Panc1 (cell line): ENCODE measurements at regions not wholly inside any gene's neighbourhood (a gene's known extent, or its start where the extent isn't known, plus 50 kb on each side); places are given as distances from the start of the nearest gene placed in this dataset.

Experiments
- ATAC-seq: fragments of 200-7000 bp; cut with Tn5 transposase; 2 replicates; pipeline ENCODE4 v1.9.1; 2020; ENCODE audit warnings: mild to moderate bottlenecking, moderate library complexity
- BruUV-seq: library from RNA; stranded (reverse); fragments of 400-500 nt; replicated peaks from 2 replicates; lab custom pipeline; 2021; lab: Mats Ljungman, UMichigan
- CTCF ChIA-PET: fragments of 300-600 bp; sonication (Branson Sonifier 250); formaldehyde crosslinking; loops from one replicate; lab custom pipeline; 2022; ENCODE audit warnings: antibody characterized with exemption; lab: Charles Lee
- POLR2A ChIA-PET: fragments of 300-600 bp; sonication (Branson Sonifier 250); formaldehyde crosslinking; loops from one replicate; lab custom pipeline; 2022; ENCODE audit warnings: antibody characterized with exemption; lab: Charles Lee
- DNase-seq: peaks from one replicate; pipeline ENCODE4 v3.0.0-alpha.2; 2010; ENCODE audit warnings: low read depth, low spot score
- H3K27ac ChIP-seq: 2 replicates; pipeline ENCODE4 v1.5.1; 2011; ENCODE audit warnings: mild to moderate bottlenecking, low read length, inconsistent platforms
- H3K27me3 ChIP-seq: fragments of 200-500 bp; sonication (Bioruptor generic); 2 replicates; pipeline ENCODE4 v1.6.0; 2014; ENCODE audit warnings: low read length, inconsistent platforms; ENCODE audit not compliant: control insufficient read depth, insufficient read depth
- H3K36me3 ChIP-seq: fragments of 200-500 bp; sonication (Bioruptor generic); 2 replicates; pipeline ENCODE4 v1.5.1; 2014; ENCODE audit warnings: inconsistent platforms, mild to moderate bottlenecking, low read length, moderate library complexity; ENCODE audit not compliant: control insufficient read depth, insufficient read depth
- H3K4me1 ChIP-seq: 2 replicates; pipeline ENCODE4 v1.5.1; 2011; ENCODE audit warnings: inconsistent platforms, mild to moderate bottlenecking, low read length, moderate library complexity; ENCODE audit not compliant: control insufficient read depth, insufficient read depth
- H3K4me3 ChIP-seq, 2 experiments: 2 replicates each; pipeline ENCODE4 v1.5.1; 2011 to 2012; ENCODE audit warnings: low read depth in 2 of 2, low read length in 2 of 2, mild to moderate bottlenecking in 2 of 2, inconsistent platforms in 1 of 2, moderate library complexity in 1 of 2
- H3K9me3 ChIP-seq: fragments of 200-500 bp; sonication (Bioruptor generic); 2 replicates; pipeline ENCODE4 v1.5.1; 2014; ENCODE audit warnings: low read depth, mild to moderate bottlenecking, inconsistent platforms, low read length, moderate library complexity; ENCODE audit not compliant: control insufficient read depth, insufficient read depth
- POLR2AphosphoS5 ChIP-seq: IDR thresholded peaks from 2 replicates; pipeline ENCODE4 v1.6.1; 2012; ENCODE audit warnings: mild to moderate bottlenecking, low read depth, low read length, moderate library complexity
- SIN3A ChIP-seq: IDR thresholded peaks from 2 replicates; pipeline ENCODE4 v1.6.1; 2012; ENCODE audit warnings: low read depth, mild to moderate bottlenecking, low read length, moderate library complexity, borderline replicate concordance; ENCODE audit not compliant: insufficient read depth
- TCF7L2 ChIP-seq: IDR thresholded peaks from 2 replicates; pipeline ENCODE4 v1.6.1; 2011; ENCODE audit warnings: mild to moderate bottlenecking, low read depth, low read length, inconsistent platforms
- in situ Hi-C: cut with HindIII; loops from 2 replicates; pipeline ENCODE4 v1.10.0; 2016; ENCODE audit warnings: low sequenced_read_pairs, low pct_unique_long_range_greater_than_20kb
- intact Hi-C: fragments of 100-400 bp; cut with micrococcal nuclease; formaldehyde crosslinking; loops from one replicate; pipeline ENCODE4 v1.10.0; 2022; ENCODE audit not compliant: unreplicated experiment
- TF ChIP-seq, protein P1 (sequence below), 2 experiments: IDR thresholded peaks; 2 replicates each; pipeline ENCODE4 v1.6.1; 2011 to 2012; ENCODE audit warnings: low read depth in 2 of 2, control low read depth in 1 of 2, low read length in 1 of 2, mild to moderate bottlenecking in 1 of 2, moderate library complexity in 1 of 2; ENCODE audit not compliant: insufficient read depth in 1 of 2
- TF ChIP-seq, protein P2 (sequence below): fragments of 450-650 bp; IDR thresholded peaks from 2 replicates; pipeline ENCODE4 v1.5.1; 2017; ENCODE audit warnings: mild to moderate bottlenecking

- POLR2A ChIA-PET: no interaction called here
- no peaks in the 10 kb centered on the region for H3K4me1 ChIP-seq
- no peaks in the 10 kb centered on the region for H3K36me3 ChIP-seq
- no peak overlapping the region for H3K27ac ChIP-seq
- ATAC-seq: no peak
- CTCF ChIA-PET: no interaction called here
- intact Hi-C loops (no loop called here), in situ Hi-C loops (no loop called here)
- no peaks in the 10 kb centered on the region for H3K9me3 ChIP-seq
- BruUV-seq: no TSS peak
- TF ChIP-seq, protein P1, sequence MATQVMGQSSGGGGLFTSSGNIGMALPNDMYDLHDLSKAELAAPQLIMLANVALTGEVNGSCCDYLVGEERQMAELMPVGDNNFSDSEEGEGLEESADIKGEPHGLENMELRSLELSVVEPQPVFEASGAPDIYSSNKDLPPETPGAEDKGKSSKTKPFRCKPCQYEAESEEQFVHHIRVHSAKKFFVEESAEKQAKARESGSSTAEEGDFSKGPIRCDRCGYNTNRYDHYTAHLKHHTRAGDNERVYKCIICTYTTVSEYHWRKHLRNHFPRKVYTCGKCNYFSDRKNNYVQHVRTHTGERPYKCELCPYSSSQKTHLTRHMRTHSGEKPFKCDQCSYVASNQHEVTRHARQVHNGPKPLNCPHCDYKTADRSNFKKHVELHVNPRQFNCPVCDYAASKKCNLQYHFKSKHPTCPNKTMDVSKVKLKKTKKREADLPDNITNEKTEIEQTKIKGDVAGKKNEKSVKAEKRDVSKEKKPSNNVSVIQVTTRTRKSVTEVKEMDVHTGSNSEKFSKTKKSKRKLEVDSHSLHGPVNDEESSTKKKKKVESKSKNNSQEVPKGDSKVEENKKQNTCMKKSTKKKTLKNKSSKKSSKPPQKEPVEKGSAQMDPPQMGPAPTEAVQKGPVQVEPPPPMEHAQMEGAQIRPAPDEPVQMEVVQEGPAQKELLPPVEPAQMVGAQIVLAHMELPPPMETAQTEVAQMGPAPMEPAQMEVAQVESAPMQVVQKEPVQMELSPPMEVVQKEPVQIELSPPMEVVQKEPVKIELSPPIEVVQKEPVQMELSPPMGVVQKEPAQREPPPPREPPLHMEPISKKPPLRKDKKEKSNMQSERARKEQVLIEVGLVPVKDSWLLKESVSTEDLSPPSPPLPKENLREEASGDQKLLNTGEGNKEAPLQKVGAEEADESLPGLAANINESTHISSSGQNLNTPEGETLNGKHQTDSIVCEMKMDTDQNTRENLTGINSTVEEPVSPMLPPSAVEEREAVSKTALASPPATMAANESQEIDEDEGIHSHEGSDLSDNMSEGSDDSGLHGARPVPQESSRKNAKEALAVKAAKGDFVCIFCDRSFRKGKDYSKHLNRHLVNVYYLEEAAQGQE (IDR thresholded peaks at IDR 0.05; ENCODE audit: insufficient read depth in 1 of 2, low read depth in 2 of 2, low read length in 1 of 2): no peak
- TF ChIP-seq, protein P2, sequence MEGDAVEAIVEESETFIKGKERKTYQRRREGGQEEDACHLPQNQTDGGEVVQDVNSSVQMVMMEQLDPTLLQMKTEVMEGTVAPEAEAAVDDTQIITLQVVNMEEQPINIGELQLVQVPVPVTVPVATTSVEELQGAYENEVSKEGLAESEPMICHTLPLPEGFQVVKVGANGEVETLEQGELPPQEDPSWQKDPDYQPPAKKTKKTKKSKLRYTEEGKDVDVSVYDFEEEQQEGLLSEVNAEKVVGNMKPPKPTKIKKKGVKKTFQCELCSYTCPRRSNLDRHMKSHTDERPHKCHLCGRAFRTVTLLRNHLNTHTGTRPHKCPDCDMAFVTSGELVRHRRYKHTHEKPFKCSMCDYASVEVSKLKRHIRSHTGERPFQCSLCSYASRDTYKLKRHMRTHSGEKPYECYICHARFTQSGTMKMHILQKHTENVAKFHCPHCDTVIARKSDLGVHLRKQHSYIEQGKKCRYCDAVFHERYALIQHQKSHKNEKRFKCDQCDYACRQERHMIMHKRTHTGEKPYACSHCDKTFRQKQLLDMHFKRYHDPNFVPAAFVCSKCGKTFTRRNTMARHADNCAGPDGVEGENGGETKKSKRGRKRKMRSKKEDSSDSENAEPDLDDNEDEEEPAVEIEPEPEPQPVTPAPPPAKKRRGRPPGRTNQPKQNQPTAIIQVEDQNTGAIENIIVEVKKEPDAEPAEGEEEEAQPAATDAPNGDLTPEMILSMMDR: no peak
- TF ChIP-seq SIN3A: no peak
- no peak for TF ChIP-seq POLR2AphosphoS5
- no peak for TF ChIP-seq TCF7L2
- no peaks in the 10 kb centered on the region for H3K27me3 ChIP-seq
- no peak for DNase-seq
- no peak overlapping the region for H3K4me3 ChIP-seq
Observed at GRCh38 chr10:2471811-2472210, 595.5 kb upstream of the PFKP start.

- DNase-seq: no peak
- Histone ChIP-seq H3K9me3 (no peaks in the 10 kb centered on the region), H3K36me3 (no peaks in the 10 kb centered on the region), H3K4me3 (no peak overlapping the region), H3K4me1 (no peaks in the 10 kb centered on the region), H3K27me3 (no peaks in the 10 kb centered on the region), H3K27ac (no peak overlapping the region)
- in situ Hi-C loops (no loop called here), intact Hi-C loops (no loop called here)
- no TSS peak for BruUV-seq
- TF ChIP-seq TCF7L2: no peak
- no peak for TF ChIP-seq POLR2AphosphoS5
- TF ChIP-seq SIN3A: no peak
- TF ChIP-seq, protein P2: no peak
- TF ChIP-seq, protein P1 (IDR thresholded peaks at IDR 0.05; ENCODE audit: insufficient read depth in 1 of 2, low read depth in 2 of 2, low read length in 1 of 2): no peak
- POLR2A ChIA-PET: no interaction called here
- CTCF ChIA-PET: no interaction called here
- ATAC-seq: no peak
Observed at GRCh38 chr10:2469802-2470201, 597.5 kb upstream of the PFKP start.
